ENCODE measurements at regions not wholly inside any gene's neighbourhood (a gene's known extent, or its start where the extent isn't known, plus 50 kb on each side); places are given as distances from the start of the nearest gene placed in this dataset.
"Not testable (repeated sequence)": the region's sequence is repeated elsewhere in the genome, so short reads cannot be mapped to it uniquely, and the experiment has no call there.

DNA sequence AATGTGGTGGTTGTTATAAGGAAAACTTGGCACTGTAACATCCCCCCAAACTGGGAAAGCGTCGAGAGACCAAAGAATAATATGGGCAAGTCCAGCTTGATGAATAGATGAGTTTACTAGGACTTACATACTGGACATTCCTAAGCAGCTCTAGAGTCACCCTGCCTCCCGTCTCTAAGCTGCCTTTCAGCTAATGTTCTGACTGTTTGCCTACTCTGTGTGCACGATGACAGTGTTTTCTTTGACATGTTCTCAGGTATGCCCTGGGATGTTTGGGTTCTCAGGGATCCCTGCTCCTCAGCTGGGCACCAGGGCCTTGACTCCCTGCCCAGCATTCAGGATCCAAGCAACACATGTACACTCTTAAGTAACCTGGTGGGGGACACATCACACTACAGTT, 87.5 kb downstream of the MRPL57 start:
- H3K4me3 ChIP-seq (ENCODE audit: low read length); H3K9me3 ChIP-seq (ENCODE audit: control insufficient read depth, insufficient read depth, low read length); H3K4me3 Mint-ChIP-seq; H3K36me3 Mint-ChIP-seq; H3K27ac Mint-ChIP-seq; H3K27ac ChIP-seq (ENCODE audit: low read length); H3K27me3 ChIP-seq (ENCODE audit: control insufficient read depth, insufficient read depth, low read length); H3K4me1 ChIP-seq (ENCODE audit: control insufficient read depth, insufficient read depth, low read length); H3K9me3 Mint-ChIP-seq; H3K27me3 Mint-ChIP-seq (ENCODE audit: low read depth in 2 of 2); intact Hi-C loops (cut with micrococcal nuclease); H3K4me1 Mint-ChIP-seq; DNase-seq; ATAC-seq; H3K36me3 ChIP-seq (ENCODE audit: control insufficient read depth, insufficient read depth, low read length): not testable (repeated sequence)
- WGBS (ENCODE audit: insufficient coverage) = 83% methylated on average over 2 of the region's 4 CpGs

GRCh38 chr13:21268485-21268884, 92.0 kb downstream of the MRPL57 start:
- H3K27me3 ChIP-seq (ENCODE audit: control insufficient read depth, insufficient read depth, low read length); H3K4me3 Mint-ChIP-seq; H3K36me3 Mint-ChIP-seq; H3K36me3 ChIP-seq (ENCODE audit: control insufficient read depth, insufficient read depth, low read length); ATAC-seq; H3K27ac ChIP-seq (ENCODE audit: low read length); H3K4me1 Mint-ChIP-seq; DNase-seq; intact Hi-C loops (cut with micrococcal nuclease); H3K9me3 Mint-ChIP-seq; H3K9me3 ChIP-seq (ENCODE audit: control insufficient read depth, insufficient read depth, low read length); H3K4me3 ChIP-seq (ENCODE audit: low read length); H3K27ac Mint-ChIP-seq; H3K4me1 ChIP-seq (ENCODE audit: control insufficient read depth, insufficient read depth, low read length); H3K27me3 Mint-ChIP-seq (ENCODE audit: low read depth in 2 of 2): not testable (repeated sequence)
- no CpG with 5 or more reads among the region's 1 CpG for WGBS (ENCODE audit: insufficient coverage)

- intact Hi-C loops (cut with micrococcal nuclease); H3K4me1 ChIP-seq (ENCODE audit: control insufficient read depth, insufficient read depth, low read length); H3K4me3 ChIP-seq (ENCODE audit: low read length); H3K36me3 Mint-ChIP-seq; H3K27ac Mint-ChIP-seq; H3K36me3 ChIP-seq (ENCODE audit: control insufficient read depth, insufficient read depth, low read length); H3K4me3 Mint-ChIP-seq; H3K9me3 Mint-ChIP-seq; H3K9me3 ChIP-seq (ENCODE audit: control insufficient read depth, insufficient read depth, low read length); ATAC-seq; H3K27me3 ChIP-seq (ENCODE audit: control insufficient read depth, insufficient read depth, low read length); H3K4me1 Mint-ChIP-seq; H3K27me3 Mint-ChIP-seq (ENCODE audit: low read depth in 2 of 2); DNase-seq; H3K27ac ChIP-seq (ENCODE audit: low read length): not testable (repeated sequence)
- WGBS (ENCODE audit: insufficient coverage) = 92% methylated on average over 2 of the region's 6 CpGs
Observed at GRCh38 chr13:21272439-21272838, 96.0 kb downstream of the MRPL57 start.

GRCh38 chr13:21274457-21274856, 98.0 kb downstream of the MRPL57 start:
- DNase-seq; ATAC-seq; H3K4me1 Mint-ChIP-seq; H3K27ac ChIP-seq (ENCODE audit: low read length); H3K36me3 Mint-ChIP-seq; H3K27me3 Mint-ChIP-seq (ENCODE audit: low read depth in 2 of 2); H3K9me3 ChIP-seq (ENCODE audit: control insufficient read depth, insufficient read depth, low read length); H3K4me1 ChIP-seq (ENCODE audit: control insufficient read depth, insufficient read depth, low read length); H3K4me3 ChIP-seq (ENCODE audit: low read length); H3K9me3 Mint-ChIP-seq; H3K4me3 Mint-ChIP-seq; intact Hi-C loops (cut with micrococcal nuclease); H3K36me3 ChIP-seq (ENCODE audit: control insufficient read depth, insufficient read depth, low read length); H3K27ac Mint-ChIP-seq; H3K27me3 ChIP-seq (ENCODE audit: control insufficient read depth, insufficient read depth, low read length): not testable (repeated sequence)
- 88% methylated on average over 4 of the region's 4 CpGs for WGBS (ENCODE audit: insufficient coverage)

DNA sequence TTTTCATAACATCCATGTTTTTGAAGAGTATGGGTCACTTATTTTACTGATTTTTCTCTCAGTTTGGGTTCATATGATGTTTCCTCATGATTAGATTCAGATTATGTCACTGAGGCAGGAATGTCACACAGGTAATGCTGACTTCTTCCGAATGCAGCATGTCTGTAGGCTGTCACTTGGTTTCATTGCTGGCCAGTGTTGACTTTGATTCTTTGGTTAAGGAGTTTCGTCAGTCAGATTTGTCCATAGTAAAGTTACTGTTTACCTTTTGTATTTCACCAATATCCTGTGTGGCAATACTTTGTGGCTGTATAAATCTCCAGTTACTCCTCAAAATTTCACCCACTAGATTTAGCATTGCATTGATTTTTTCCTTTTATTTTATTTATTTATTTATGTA, 105.6 kb downstream of the MRPL57 start:
- Histone ChIP-seq H3K27me3 (ENCODE audit: control insufficient read depth, insufficient read depth, low read length) (peaks cover 15% of the 10 kb centered on the region), H3K36me3 (ENCODE audit: control insufficient read depth, insufficient read depth, low read length) (no peaks in the 10 kb centered on the region), H3K4me3 (ENCODE audit: low read length) (no peak overlapping the region), H3K4me1 (ENCODE audit: control insufficient read depth, insufficient read depth, low read length) (no peaks in the 10 kb centered on the region), H3K27ac (ENCODE audit: low read length) (no peak overlapping the region), H3K9me3 (ENCODE audit: control insufficient read depth, insufficient read depth, low read length) (no peaks in the 10 kb centered on the region)
- DNase-seq (no peak), ATAC-seq (no peak)
- Mint-ChIP-seq H3K36me3 (no peaks in the 10 kb centered on the region), H3K27me3 (ENCODE audit: low read depth in 2 of 2) (peaks cover 22 to 37% of the 10 kb centered on the region in 2 donors), H3K9me3 (no peaks in the 10 kb centered on the region), H3K27ac (no peak overlapping the region), H3K4me3 (no peak overlapping the region), H3K4me1 (no peaks in the 10 kb centered on the region)
- TF ChIP-seq, protein P1, sequence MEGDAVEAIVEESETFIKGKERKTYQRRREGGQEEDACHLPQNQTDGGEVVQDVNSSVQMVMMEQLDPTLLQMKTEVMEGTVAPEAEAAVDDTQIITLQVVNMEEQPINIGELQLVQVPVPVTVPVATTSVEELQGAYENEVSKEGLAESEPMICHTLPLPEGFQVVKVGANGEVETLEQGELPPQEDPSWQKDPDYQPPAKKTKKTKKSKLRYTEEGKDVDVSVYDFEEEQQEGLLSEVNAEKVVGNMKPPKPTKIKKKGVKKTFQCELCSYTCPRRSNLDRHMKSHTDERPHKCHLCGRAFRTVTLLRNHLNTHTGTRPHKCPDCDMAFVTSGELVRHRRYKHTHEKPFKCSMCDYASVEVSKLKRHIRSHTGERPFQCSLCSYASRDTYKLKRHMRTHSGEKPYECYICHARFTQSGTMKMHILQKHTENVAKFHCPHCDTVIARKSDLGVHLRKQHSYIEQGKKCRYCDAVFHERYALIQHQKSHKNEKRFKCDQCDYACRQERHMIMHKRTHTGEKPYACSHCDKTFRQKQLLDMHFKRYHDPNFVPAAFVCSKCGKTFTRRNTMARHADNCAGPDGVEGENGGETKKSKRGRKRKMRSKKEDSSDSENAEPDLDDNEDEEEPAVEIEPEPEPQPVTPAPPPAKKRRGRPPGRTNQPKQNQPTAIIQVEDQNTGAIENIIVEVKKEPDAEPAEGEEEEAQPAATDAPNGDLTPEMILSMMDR (IDR thresholded peaks at IDR 0.05) = no peak
- WGBS (ENCODE audit: insufficient coverage) = 76% methylated on average over 1 of the region's 2 CpGs
- intact Hi-C loops (cut with micrococcal nuclease) = no loop called here

Measured in natural killer cell (primary cell).